ENCODE measurements at regions not wholly inside any gene's neighbourhood (a gene's known extent, or its start where the extent isn't known, plus 50 kb on each side); places are given as distances from the start of the nearest gene placed in this dataset.

DNA sequence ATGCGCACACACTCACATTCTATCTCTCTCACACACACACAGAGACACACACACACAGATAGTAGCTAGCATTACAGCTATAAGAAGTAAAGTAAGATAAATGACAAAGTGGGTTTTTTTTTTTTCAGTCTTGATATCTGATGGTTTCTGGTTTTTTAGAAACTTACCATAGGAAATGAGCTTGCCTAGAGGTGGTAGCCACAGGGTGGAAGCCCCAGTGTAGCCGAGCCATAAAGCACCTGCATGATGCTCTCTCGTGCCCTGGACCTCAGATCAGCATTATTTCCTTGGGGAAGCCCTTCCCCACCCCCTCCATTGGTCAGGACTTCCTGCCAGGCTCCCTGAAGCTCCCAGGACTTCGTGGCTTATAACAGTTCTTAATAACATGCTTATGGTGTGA lies 264.3 kb upstream of the C16orf82 start:
- TF ChIP-seq, protein P1, sequence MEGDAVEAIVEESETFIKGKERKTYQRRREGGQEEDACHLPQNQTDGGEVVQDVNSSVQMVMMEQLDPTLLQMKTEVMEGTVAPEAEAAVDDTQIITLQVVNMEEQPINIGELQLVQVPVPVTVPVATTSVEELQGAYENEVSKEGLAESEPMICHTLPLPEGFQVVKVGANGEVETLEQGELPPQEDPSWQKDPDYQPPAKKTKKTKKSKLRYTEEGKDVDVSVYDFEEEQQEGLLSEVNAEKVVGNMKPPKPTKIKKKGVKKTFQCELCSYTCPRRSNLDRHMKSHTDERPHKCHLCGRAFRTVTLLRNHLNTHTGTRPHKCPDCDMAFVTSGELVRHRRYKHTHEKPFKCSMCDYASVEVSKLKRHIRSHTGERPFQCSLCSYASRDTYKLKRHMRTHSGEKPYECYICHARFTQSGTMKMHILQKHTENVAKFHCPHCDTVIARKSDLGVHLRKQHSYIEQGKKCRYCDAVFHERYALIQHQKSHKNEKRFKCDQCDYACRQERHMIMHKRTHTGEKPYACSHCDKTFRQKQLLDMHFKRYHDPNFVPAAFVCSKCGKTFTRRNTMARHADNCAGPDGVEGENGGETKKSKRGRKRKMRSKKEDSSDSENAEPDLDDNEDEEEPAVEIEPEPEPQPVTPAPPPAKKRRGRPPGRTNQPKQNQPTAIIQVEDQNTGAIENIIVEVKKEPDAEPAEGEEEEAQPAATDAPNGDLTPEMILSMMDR (IDR thresholded peaks at IDR 0.05): no peak
- TF ChIP-seq POLR2A (IDR thresholded peaks at IDR 0.05): no peak
